RWPE1 (cell line): ENCODE measurements at regions not wholly inside any gene's neighbourhood (a gene's known extent, or its start where the extent isn't known, plus 50 kb on each side); places are given as distances from the start of the nearest gene placed in this dataset.

Source experiments
- CTCF ChIA-PET: fragments of 350-600 bp; sonication (Branson Sonifier 250); formaldehyde crosslinking; extraction: SDS; loops from one replicate; lab custom pipeline; 2021; lab: Yijun Ruan, JAX
- POLR2A ChIA-PET: fragments of 400-600 bp; formaldehyde crosslinking; extraction: SDS; loops from one replicate; lab custom pipeline; 2020; ENCODE audit warnings: antibody characterized with exemption; ENCODE audit not compliant: low non-redundant PET; lab: Yijun Ruan, JAX
- DNase-seq: peaks from one replicate; pipeline ENCODE4 v3.0.0; 2012; ENCODE audit warnings: low spot score
- H3K27ac ChIP-seq: fragments of 450-650 bp; 2 replicates; pipeline ENCODE4 v1.5.1; 2017
- TF ChIP-seq, protein P1 (sequence below): fragments of 450-650 bp; conservative IDR thresholded peaks from 2 replicates; pipeline ENCODE4 v1.5.1; 2017; ENCODE audit warnings: low read depth, mild to moderate bottlenecking

DNA sequence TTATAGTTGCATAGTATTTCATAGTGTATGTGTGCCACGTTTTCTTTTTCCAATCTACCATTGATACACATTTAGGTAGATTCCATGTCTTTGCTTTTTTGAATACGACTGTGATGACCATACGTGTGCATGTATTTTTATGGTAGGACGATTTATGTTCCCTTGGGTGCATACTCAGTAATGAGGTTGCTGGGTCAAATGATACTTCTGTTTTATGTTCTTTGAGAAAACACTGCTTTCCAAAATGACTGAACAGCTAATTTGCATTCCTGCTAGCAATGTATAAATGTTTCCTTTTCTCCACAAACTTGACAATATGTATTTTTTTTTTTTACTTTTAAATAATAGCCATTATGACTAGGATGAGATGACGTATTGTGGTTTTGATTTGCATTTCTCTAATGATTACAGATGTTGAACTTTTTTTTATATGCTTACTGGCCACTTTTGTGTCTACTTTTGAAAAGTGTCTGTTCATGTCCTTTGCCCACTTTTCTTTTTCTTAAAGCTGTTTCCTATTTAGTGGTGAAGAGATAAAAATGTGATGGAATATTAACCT lies 969.5 kb upstream of the NDST4 start:
- TF ChIP-seq, protein P1, sequence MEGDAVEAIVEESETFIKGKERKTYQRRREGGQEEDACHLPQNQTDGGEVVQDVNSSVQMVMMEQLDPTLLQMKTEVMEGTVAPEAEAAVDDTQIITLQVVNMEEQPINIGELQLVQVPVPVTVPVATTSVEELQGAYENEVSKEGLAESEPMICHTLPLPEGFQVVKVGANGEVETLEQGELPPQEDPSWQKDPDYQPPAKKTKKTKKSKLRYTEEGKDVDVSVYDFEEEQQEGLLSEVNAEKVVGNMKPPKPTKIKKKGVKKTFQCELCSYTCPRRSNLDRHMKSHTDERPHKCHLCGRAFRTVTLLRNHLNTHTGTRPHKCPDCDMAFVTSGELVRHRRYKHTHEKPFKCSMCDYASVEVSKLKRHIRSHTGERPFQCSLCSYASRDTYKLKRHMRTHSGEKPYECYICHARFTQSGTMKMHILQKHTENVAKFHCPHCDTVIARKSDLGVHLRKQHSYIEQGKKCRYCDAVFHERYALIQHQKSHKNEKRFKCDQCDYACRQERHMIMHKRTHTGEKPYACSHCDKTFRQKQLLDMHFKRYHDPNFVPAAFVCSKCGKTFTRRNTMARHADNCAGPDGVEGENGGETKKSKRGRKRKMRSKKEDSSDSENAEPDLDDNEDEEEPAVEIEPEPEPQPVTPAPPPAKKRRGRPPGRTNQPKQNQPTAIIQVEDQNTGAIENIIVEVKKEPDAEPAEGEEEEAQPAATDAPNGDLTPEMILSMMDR: no peak
- ChIA-PET POLR2A (no interaction called here), CTCF (no interaction called here)
- DNase-seq: no peak
- no peak overlapping the region for H3K27ac ChIP-seq

DNA sequence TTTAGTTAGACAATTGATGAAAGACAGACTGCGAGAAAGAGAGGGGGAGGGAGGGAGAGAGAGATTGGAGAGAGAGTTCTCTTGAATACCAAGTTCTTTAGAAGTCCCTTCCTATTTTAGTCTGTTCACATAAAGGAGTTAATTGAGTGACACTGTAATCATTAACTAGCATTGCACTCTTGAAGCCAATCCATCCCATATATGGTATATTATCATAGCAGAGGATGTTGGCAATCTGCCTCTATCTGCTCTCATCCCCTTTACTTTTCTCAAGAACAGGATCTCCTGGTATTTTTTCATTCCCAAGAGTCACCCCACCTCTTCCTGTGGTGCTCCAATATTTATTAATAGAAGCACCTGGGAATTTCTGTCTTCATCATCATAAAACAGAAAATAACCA lies 959.6 kb upstream of the NDST4 start:
- ChIA-PET POLR2A (no interaction called here), CTCF (no interaction called here)
- no peak for DNase-seq
- H3K27ac ChIP-seq: no peak overlapping the region
- TF ChIP-seq, protein P1: no peak

DNA sequence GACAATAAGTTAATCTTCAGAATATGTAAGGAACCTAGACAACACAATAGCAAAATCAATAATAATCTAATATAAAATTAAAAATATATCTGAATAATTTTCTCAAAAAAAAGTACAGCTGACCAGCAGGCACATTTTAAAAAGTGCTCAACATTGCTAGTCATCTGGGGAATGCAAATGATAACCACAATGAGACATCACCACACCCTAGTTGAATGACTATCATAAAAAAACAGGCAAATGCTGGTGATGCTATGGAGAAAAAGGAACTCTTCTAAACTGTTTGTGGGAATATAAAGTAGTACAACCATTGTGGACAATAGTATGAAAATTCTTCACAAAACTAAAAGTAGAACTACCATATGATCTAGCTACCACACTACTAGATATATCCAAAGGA lies 956.9 kb upstream of the NDST4 start:
- no peak overlapping the region for H3K27ac ChIP-seq
- TF ChIP-seq, protein P1: no peak
- ChIA-PET CTCF (no interaction called here), POLR2A (no interaction called here)
- DNase-seq: peak; percentile 12

DNA sequence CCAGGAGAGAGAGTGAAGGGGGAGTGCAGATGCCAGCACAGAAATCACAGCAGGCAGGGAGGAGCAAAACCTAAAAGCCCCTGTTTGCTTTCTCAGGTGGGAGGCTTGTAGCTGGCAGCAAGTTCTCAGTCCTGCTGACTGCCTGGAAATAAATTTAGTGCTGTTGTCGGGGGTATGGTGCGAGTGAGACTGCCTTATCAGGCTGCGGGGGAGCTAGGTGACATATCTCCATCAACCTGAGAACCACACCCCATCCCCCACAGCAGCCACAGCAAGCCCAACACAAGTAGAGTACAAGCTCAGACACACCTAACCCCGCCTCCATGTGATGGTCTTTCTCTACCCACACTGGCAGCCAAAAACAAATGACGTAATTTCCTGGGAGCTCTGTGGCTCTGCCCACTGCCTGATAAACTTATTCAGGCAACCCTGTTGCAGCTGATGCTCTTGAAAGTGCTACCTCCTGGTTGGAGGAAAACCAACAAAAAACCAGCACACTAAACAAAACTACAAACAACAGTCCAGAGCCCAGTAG lies 953.4 kb upstream of the NDST4 start:
- ChIA-PET POLR2A (no interaction called here), CTCF (no interaction called here)
- DNase-seq: no peak
- TF ChIP-seq, protein P1: no peak
- no peak overlapping the region for H3K27ac ChIP-seq

DNA sequence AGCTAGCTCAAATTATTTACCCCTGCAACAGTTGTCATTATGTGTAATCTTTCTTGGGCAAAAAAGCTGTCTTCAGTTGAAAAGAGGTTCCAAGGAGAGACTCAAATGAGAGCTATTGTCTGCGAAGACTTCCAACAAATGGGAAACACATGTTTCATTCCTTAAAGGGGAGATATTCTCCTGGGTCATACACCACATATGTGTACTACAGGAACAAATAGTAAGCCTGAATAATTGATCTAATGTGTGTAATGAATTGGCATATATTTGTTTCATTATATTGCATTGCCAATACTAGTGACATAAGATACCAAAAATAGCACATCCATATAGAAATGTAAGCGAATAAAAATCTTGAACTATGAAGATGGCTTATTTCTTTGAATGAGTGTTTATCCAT lies 950.9 kb upstream of the NDST4 start:
- no peak for DNase-seq
- TF ChIP-seq, protein P1: no peak
- H3K27ac ChIP-seq: no peak overlapping the region
- ChIA-PET POLR2A (no interaction called here), CTCF (no interaction called here)

DNA sequence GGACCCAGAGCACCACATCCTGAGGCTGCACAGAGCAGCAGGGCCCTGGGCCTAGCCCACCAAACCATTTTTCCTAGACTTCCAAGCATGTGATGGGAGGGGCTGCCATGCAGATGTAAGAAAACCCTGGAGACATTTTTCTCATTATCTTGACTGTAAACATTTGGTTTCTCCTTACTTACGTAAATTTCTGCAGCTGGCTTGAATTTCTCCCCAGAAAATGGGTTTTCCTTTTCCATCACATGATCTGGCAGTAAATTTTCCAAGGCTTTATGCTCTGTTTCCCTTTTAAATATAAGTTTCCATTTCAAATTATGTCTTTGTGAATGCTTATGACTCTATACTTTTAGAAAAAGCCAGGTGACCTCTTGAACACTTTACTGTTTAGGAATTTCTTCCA lies 945.9 kb upstream of the NDST4 start:
- POLR2A ChIA-PET: no interaction called here
- no peak for DNase-seq
- CTCF ChIA-PET: no interaction called here
- H3K27ac ChIP-seq: no peak overlapping the region
- TF ChIP-seq, protein P1: no peak
